HG02973 (cell line): ENCODE measurements at regions not wholly inside any gene's neighbourhood (a gene's known extent, or its start where the extent isn't known, plus 50 kb on each side); places are given as distances from the start of the nearest gene placed in this dataset.
"Not testable (repeated sequence)": the region's sequence is repeated elsewhere in the genome, so short reads cannot be mapped to it uniquely, and the experiment has no call there.

Experiments
- ATAC-seq: cut with Tn5 transposase; IDR thresholded peaks from one replicate; pipeline ENCODE4 v1.9.1; 2021; ENCODE audit warnings: moderate library complexity; ENCODE audit not compliant: unreplicated experiment

GRCh38 chr6:82783587-82784236 is 281.9 kb downstream of the UBE3D start:
- no peak for ATAC-seq

GRCh38 chr6:82785206-82785605 is 280.4 kb downstream of the UBE3D start:
- no peak for ATAC-seq

DNA sequence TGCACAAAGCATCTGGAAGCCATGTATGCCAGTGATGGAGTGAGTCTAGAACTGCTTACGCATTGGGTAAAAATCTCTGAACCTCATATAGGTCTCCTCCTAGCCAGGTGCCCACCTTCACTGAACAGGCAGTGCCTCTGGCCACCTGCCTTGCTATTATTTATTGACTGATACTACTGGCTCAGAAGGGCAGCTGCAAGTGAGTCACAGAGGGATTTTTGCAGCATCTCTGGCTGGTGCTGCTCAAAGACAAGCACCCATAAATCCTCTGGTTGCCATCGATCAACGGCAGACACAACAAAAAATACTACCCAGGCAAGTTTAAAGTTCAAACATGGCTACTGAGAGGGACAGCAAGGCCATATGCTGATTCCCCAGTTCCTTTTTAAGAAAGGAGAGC is 279.4 kb downstream of the UBE3D start:
- ATAC-seq, result no peak

DNA sequence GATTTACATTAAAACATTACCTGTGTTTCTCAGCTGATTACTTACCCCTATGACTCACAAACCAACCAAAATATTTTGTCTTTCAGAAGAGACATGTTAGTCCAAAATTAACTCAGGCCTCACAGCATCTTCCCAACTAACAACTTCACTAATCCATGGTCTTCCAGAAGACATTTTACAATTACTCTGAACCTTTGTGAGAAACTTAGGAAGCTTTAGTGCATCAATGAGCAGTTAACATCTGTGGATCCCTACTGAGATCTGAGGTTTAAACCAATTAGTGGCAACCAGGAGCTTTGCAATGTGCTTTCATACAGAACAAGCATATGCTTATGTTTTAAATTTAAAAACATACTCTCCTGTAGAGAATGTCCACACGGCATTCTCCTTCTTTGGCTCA is 269.7 kb downstream of the UBE3D start:
- no peak for ATAC-seq

GRCh38 chr6:82801083-82801482 is 264.6 kb downstream of the UBE3D start:
- ATAC-seq, result no peak

GRCh38 chr6:82816243-82816642 is 249.4 kb downstream of the UBE3D start:
- not testable (repeated sequence) for ATAC-seq

GRCh38 chr6:82818727-82819126 is 246.9 kb downstream of the UBE3D start:
- no peak for ATAC-seq

DNA sequence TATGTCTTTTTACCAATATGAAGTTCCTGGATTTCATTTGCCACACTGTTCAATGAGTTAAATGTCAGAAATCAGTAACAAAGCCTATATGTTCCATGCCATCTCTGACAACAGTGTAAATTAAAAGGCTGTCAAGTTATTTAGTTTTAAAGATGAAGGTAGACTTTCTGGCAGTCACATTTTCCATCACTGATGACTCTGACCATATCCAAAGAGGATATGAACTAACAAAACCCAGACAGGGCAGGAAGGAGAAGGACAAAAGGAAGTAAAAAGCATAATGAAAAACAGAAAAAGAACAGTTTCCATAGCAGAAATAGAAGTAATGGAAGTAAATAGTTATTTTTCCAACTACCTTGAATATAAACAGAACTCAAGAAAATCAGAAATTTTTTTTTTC is 242.3 kb downstream of the UBE3D start:
- no peak for ATAC-seq

DNA sequence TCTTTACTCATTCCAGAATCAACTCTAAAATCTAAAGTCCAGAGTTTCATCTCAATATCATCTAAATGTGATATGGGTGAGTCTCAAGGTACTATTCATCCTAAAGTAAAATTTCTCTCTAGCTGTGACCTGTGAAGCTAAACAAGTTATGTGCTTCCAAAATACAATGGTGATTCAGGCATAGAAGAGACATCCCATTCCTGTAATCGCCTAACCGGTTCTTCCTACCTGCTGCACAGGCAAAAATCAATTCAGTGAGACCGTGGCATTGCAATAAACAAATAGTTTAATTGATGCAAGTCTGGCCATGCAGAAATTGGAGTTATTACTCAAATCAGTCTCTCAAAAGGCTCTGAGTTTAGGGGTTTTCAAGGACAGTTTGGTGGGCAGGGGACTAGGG is 232.8 kb downstream of the UBE3D start:
- ATAC-seq, result no peak

GRCh38 chr6:82833481-82833880 is 232.2 kb downstream of the UBE3D start:
- ATAC-seq, result no peak

GRCh38 chr6:82836022-82836575 is 229.5 kb downstream of the UBE3D start:
- no peak for ATAC-seq

GRCh38 chr6:82840571-82840970 is 225.1 kb downstream of the UBE3D start:
- no peak for ATAC-seq

GRCh38 chr6:82841309-82841708 is 224.3 kb downstream of the UBE3D start:
- no peak for ATAC-seq
